ENCODE measurements at regions not wholly inside any gene's neighbourhood (a gene's known extent, or its start where the extent isn't known, plus 50 kb on each side); places are given as distances from the start of the nearest gene placed in this dataset.

GRCh38 chr10:56785292-56785691 lies 424.2 kb upstream of the ZWINT start:
- TF ChIP-seq CTCF (conservative IDR thresholded peaks at IDR 0.05; ENCODE audit: low read length) = no peak
- no peak for DNase-seq (ENCODE audit: low read depth)
- H3K4me3 ChIP-seq (ENCODE audit: low read length) = no peak overlapping the region

DNA sequence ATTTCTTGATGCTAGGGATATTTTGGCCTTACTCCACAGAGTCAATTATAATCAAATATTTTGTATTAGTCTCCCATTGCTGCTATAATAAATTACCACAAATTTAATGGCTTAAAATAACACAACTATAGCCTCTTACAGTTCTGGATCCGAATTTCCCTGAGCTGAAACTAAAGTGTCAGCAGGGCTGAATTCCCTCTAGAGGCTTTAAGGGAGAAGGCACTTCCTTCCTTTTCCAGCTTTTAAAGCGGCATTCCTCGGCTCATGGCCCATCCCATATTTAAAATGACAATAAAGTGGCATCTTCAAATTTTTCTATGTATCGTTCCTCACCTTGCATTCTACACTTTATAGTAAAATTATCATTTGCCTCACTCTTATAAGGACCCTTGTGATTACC lies 421.4 kb upstream of the ZWINT start:
- no peak for TF ChIP-seq CTCF (conservative IDR thresholded peaks at IDR 0.05; ENCODE audit: low read length)
- no peak overlapping the region for H3K4me3 ChIP-seq (ENCODE audit: low read length)
- DNase-seq (ENCODE audit: low read depth) = no peak

DNA sequence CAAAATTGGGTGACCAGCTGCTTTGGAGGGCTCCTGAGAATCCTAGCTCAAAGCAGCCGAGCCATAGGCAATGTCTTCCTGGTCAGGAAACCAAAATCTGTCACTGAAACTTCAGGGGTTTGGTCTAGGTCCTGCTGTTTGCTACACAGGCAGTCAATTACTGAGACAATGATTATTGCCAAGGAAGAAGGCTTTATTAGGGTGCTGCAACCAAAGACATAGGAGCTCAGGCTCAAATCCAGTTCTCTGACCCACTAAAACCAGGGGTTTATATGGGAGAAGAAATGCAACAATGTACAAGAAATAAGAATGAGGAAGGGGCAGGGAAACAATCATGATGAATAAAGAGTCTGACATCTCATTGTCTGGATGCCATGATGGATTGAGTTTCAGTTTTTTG lies 410.3 kb upstream of the ZWINT start:
- DNase-seq (ENCODE audit: low read depth) = no peak
- H3K4me3 ChIP-seq (ENCODE audit: low read length) = no peak overlapping the region
- no peak for TF ChIP-seq CTCF (conservative IDR thresholded peaks at IDR 0.05; ENCODE audit: low read length)

GRCh38 chr10:56763090-56763489 lies 402.0 kb upstream of the ZWINT start:
- TF ChIP-seq CTCF (conservative IDR thresholded peaks at IDR 0.05; ENCODE audit: low read length) = no peak
- no peak overlapping the region for H3K4me3 ChIP-seq (ENCODE audit: low read length)
- no peak for DNase-seq (ENCODE audit: low read depth)

DNA sequence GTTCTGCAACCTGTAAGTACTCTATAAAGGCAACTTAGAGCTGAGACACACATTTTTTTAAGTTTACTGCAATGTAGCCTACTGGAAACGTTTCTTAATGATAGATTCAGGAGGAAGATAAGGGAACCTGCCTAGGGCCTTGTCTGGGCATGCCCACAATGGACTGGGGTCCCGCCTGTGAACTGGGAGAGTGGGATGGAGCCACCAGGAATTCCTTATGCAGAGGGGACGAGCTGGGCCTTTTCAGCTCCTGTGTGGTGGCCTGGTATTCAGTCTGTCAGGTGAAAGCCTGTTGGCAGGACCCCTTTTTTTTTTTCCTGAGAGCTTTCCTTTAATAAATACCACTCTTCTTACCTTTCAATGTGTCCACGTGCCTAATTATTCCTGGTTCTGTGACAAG lies 384.4 kb upstream of the ZWINT start:
- no peak for DNase-seq (ENCODE audit: low read depth)
- TF ChIP-seq CTCF (conservative IDR thresholded peaks at IDR 0.05; ENCODE audit: low read length) = no peak
- no peak overlapping the region for H3K4me3 ChIP-seq (ENCODE audit: low read length)

DNA sequence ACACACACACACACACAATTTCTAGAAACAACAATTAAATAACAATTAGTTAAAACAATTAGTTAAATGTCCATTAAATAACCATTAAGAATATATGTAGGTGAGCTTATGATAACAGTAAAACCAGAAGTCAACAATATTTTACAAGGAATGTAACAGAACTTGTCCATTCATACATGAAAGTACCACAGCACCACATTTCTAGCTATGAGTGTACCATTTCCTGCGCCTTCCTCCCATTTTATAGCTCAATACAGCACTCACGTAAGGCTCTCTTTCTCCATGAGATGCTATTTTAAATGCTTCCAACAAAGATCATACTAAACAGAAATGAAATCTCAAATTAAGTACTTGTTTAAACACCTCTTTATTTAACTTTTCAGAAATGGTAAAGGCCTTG lies 367.3 kb upstream of the ZWINT start:
- no peak for TF ChIP-seq CTCF (conservative IDR thresholded peaks at IDR 0.05; ENCODE audit: low read length)
- no peak overlapping the region for H3K4me3 ChIP-seq (ENCODE audit: low read length)
- no peak for DNase-seq (ENCODE audit: low read depth)

- no peak for TF ChIP-seq CTCF (conservative IDR thresholded peaks at IDR 0.05; ENCODE audit: low read length)
- no peak for DNase-seq (ENCODE audit: low read depth)
- no peak overlapping the region for H3K4me3 ChIP-seq (ENCODE audit: low read length)
Observed at GRCh38 chr10:56722912-56723311, 361.9 kb upstream of the ZWINT start.

Measured in AG10803 (cell line).